SW 1271 (cell line): ENCODE measurements at regions not wholly inside any gene's neighbourhood (a gene's known extent, or its start where the extent isn't known, plus 50 kb on each side); places are given as distances from the start of the nearest gene placed in this dataset.
"Not testable (repeated sequence)": the region's sequence is repeated elsewhere in the genome, so short reads cannot be mapped to it uniquely, and the experiment has no call there.

Experiments
- DNase-seq, 2 experiments: peaks; one replicate each; lab custom pipeline; 2025; lab: John Stamatoyannopoulos, UW

- DNase-seq, result no peak
These were observed 152.6 kb upstream of the EXOC2 start for GRCh38 chr6:845566-845965.

DNA sequence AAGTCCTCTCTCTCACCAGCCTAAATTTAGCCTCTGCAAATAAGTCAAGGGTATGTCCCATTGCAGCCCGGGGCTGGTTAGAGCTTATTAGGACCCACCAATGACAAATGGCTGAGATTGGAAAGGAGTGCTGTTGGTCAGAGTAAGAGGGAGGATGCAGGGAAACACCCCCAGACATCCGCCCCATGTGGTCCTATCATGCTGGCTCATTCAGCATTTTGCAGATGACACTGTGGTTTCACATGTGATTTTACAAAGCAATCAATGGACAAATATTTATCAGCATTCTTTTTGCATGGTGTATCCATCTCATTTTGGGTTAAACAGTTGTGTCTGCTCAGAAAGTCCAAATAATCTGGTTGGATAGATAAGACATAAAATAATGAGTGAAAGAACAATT, 152.2 kb upstream of the EXOC2 start:
- DNase-seq, result no peak

- no peak for DNase-seq
These were observed 149.2 kb upstream of the EXOC2 start for GRCh38 chr6:842141-842540.

DNA sequence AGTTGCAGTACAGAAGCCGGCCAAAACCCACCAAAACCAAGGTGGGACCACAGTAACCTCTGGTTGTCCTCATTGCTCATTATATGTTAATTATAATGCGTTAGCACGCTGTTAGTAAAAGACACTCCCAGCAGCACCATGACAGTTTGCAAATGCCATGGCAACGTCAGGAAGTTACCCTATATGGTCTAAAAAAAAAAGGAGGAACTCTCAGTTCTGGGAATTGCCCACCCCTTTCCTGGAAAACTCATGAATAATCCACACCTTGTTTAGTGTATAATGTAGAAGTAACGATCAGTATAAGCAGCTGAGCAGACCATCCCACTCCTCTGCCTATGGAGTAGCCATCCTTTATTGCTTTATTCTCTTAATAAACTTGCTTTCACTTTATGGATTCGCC, 148.6 kb upstream of the EXOC2 start:
- no peak for DNase-seq

- no peak for DNase-seq
These were observed 146.3 kb upstream of the EXOC2 start for GRCh38 chr6:839201-839600.

GRCh38 chr6:837380-837779, 144.4 kb upstream of the EXOC2 start:
- DNase-seq, result no peak

DNA sequence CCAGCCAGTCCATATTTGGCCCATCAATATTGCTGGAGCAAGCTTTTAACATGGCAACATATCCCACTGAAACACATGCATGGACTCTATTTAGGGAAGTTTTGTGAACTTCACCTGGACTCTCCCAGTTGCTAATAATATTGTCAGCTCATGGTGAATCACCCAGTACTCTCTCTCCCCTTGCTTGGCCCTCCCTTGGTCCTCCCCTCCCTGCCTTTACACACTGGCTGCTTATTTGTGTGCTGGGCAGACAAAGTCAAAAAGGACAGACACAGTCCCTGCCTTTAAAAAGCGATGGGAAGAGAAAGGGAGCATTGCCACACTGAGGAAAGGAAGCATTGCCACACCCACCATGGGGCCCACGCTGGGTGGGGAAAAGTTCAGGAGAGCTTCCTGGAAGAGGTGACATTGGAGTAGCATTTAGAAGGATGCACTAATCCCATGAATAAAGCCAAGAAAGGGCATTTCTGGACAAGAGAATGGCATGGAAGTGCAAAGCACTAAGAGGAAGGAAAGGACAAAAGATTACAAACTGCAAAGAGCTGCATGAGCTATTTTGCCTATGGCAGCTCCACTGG, 143.4 kb upstream of the EXOC2 start:
- no peak for DNase-seq

- DNase-seq, result no peak
These were observed 142.7 kb upstream of the EXOC2 start for GRCh38 chr6:835476-836160.

DNA sequence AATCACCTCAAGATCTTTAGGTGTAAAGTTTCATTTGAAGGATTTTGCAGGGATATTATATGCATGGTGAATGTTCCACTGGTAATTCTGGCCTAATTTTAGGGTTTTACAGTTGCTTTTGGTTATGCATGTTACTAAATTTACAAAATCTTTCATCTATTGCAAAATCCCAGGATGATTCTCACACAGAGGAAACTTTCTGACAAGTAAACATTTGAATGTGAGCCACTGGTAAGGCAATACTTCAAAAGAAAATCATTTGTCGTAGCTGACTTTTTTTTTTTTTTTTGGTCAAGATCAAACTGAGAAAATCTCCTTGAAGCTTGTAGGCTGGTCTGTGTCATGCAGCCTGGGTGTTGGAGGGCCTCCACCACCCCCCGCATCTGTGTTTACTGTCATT, 141.9 kb upstream of the EXOC2 start:
- DNase-seq, result no peak

- DNase-seq, result no peak
These were observed 141.3 kb upstream of the EXOC2 start for GRCh38 chr6:834190-834589.

DNA sequence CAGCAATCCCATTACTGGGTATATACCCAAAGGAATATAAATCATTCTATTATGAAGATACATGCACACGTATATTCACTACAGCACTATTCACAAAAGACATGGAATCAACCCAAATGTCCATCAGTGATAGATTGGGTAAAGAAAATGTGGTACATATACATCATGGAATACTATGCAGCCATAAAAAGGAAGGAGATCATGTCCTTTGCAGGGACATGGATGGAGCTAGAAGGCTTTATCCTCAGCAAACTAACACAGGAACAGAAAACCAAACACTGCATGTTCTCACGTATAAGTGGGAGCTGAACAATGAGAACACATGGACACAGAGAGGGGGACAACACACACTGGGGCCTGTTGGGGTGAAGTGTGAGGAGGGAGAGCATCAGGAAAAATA, 139.9 kb upstream of the EXOC2 start:
- not testable (repeated sequence) for DNase-seq

GRCh38 chr6:830667-831327, 137.9 kb upstream of the EXOC2 start:
- no peak for DNase-seq

DNA sequence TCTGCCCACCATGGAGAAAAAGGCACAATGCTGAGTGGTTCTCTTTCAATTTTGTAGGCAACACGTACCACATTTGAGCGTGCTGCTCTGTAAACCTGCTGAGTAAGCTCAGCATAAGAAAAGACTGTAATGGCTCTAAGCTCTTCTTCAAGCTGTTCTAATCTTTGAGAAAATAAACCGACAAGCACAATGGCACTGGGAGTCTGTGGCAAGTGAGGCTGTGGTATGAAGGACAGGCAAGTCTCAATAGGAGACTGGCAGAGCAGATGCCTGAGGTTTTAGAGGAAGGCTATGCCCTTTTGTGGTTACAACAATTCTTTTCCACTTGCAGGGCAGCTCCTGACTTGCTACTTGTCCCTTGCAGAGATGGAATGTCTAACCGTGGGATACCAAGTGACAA, 136.7 kb upstream of the EXOC2 start:
- DNase-seq, result no peak

GRCh38 chr6:827431-827830, 134.5 kb upstream of the EXOC2 start:
- no peak for DNase-seq

GRCh38 chr6:819122-819521, 126.2 kb upstream of the EXOC2 start:
- DNase-seq, result no peak

GRCh38 chr6:818196-818595, 125.3 kb upstream of the EXOC2 start:
- DNase-seq, result no peak

DNA sequence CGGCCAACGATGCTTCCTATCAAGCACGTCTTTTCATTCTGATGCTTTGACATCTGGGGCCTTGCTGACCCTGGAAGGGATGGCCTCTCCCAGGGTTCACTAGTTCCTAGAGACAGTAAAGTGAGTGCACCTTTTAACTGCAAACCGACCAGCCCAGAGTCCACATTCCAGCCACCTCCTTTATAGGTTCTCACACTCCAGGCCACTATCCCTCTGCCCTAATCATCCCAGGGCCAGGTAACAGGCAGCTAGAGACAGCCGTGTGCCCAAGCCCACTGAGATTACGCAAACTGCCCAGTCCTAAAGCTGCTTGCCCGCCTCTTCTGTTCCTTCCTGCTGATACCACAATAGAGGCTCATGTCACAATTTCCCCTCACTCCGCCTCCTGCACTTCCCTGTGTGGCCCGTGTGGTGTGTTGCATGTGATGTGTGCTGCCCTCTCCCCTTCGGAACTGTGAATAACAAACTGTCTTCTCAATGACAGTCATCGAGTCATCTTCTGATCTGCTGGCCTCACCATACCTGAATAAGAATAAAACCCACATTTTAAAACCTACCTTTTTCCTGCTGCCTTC, 123.7 kb upstream of the EXOC2 start:
- DNase-seq, result no peak

DNA sequence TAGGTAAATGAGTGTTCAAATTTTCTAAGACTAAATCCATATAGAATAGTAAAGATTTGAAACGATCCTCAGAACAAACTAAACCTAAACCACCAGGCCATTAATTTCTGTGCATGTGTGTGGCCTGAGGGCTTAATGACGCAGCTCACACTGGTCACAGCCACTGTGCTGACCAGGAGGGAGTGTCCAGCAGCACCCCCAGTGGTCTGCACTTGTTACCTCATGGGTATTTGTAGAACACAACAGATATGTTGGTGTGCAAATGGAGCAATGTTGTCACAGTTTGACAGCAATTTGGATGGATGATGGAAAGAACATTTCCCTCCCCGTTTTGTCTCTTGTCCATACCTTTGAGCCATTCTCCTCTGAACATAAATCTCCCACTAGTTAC, 122.4 kb upstream of the EXOC2 start:
- no peak for DNase-seq

- DNase-seq, result no peak
These were observed 121.7 kb upstream of the EXOC2 start for GRCh38 chr6:814378-815347.

DNA sequence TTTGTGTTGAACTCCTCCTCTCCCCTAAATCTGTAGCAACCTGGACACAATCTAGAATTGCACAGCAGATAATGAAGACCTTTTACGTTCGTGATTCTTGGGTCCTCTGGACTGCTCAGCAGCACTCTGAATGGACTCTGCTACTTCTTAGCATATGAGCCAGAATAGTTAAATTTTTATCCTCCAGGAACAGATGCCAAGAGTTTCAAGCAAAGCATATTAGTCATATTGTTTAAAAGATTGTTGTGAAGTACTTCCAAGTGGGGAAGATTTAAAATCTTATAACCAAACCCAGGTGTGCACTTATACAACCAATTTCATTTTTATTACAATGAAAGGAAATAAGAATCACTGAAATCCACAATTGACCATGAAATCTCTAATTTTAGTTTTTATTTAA, 118.9 kb upstream of the EXOC2 start:
- DNase-seq, result no peak

DNA sequence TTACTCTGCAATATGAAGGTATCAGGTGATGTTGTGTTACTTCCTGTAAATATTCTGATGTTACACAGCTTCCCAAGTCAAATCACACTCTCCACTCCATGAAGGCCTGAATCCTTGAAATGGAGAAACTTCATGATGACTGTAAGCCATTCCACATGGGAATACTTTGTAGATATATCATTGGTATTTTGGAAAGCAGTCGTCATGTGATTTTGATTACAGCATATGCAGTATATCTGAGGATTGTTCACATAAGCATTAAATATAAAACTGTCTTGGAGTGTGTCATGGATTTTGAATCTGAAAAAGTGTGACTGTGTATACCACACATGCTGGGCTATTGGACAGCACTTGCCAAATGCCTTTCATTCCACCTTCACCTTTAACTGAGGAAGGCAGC, 118.3 kb upstream of the EXOC2 start:
- no peak for DNase-seq

DNA sequence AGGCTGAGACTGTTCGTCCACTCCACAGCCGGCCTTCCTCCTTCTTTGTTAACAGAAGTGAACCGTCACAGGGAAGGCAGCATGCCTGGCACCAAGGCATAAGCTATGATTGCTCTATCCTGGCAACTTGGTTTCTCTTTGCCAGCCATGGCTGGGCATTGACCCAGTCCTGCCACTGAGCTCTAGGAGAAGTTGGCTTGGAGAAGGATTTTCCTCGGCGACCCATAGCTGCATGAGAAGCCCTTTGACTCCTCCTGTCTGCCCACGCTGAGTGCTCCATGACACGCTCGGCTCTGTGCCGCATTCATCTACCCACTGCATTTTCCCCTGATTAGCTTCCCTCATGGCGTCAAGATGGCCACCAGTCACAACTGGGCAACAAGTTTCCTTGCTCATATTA, 111.8 kb upstream of the EXOC2 start:
- no peak for DNase-seq
